ENCODE measurements at regions not wholly inside any gene's neighbourhood (a gene's known extent, or its start where the extent isn't known, plus 50 kb on each side); places are given as distances from the start of the nearest gene placed in this dataset.
"Not testable (repeated sequence)": the region's sequence is repeated elsewhere in the genome, so short reads cannot be mapped to it uniquely, and the experiment has no call there.

- Mint-ChIP-seq H3K36me3 (no peaks in the 10 kb centered on the region), H3K27ac (no peak overlapping the region), H3K9me3 (no peaks in the 10 kb centered on the region), H3K4me1 (no peaks in the 10 kb centered on the region), H3K27me3 (no peaks in the 10 kb centered on the region), H3K4me3 (no peak overlapping the region)
- ATAC-seq (replicated peaks) (peak in 1 of 2 donors; percentile 42), DNase-seq (no peak)
These were observed 129.1 kb downstream of the TNFRSF21 start for GRCh38 chr6:47180633-47181032.

- H3K27me3 Mint-ChIP-seq, result no peaks in the 10 kb centered on the region
- H3K27ac Mint-ChIP-seq, result no peak overlapping the region
- no peaks in the 10 kb centered on the region for H3K36me3 Mint-ChIP-seq
- no peak for DNase-seq
- H3K4me1 Mint-ChIP-seq, result no peaks in the 10 kb centered on the region
- no peaks in the 10 kb centered on the region for H3K9me3 Mint-ChIP-seq
- ATAC-seq (replicated peaks), result no peak
- no peak overlapping the region for H3K4me3 Mint-ChIP-seq
These were observed 130.4 kb downstream of the TNFRSF21 start for GRCh38 chr6:47179286-47179685.

GRCh38 chr6:47175656-47176055 lies 133.5 kb upstream of the ADGRF1 start:
- Mint-ChIP-seq H3K27me3 (no peaks in the 10 kb centered on the region), H3K9me3 (no peaks in the 10 kb centered on the region), H3K27ac (no peak overlapping the region), H3K4me3 (no peak overlapping the region), H3K36me3 (no peaks in the 10 kb centered on the region), H3K4me1 (no peaks in the 10 kb centered on the region)
- no peak for DNase-seq
- no peak for ATAC-seq (replicated peaks)

GRCh38 chr6:47174502-47175023 lies 132.4 kb upstream of the ADGRF1 start:
- Mint-ChIP-seq H3K9me3 (no peaks in the 10 kb centered on the region), H3K27ac (no peak overlapping the region), H3K27me3 (no peaks in the 10 kb centered on the region), H3K4me3 (no peak overlapping the region), H3K36me3 (no peaks in the 10 kb centered on the region), H3K4me1 (peaks cover 3 to 8% of the 10 kb centered on the region in 2 donors)
- DNase-seq (no peak), ATAC-seq (replicated peaks) (no peak)

- H3K27me3 Mint-ChIP-seq; H3K27ac Mint-ChIP-seq; H3K9me3 Mint-ChIP-seq; H3K4me3 Mint-ChIP-seq; ATAC-seq (replicated peaks); H3K4me1 Mint-ChIP-seq; DNase-seq; H3K36me3 Mint-ChIP-seq: not testable (repeated sequence)
These were observed 131.9 kb upstream of the ADGRF1 start for GRCh38 chr6:47174063-47174462.

DNA sequence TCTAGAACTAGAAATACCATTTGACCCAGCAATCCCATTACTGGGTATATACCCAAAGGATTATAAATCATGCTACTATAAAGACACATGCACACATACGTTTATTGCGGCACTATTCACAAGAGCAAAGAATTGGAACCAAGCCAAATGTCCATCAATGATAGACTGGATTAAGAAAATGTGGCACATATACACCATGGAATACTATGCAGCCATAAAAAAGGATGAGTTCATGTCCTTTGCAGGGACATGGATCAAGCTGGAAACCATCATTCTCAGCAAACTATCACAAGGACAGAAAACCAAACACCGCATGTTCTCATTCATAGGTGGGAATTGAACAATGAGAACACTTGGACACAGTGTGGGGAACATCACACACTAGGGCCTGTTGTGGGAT lies 131.0 kb upstream of the ADGRF1 start:
- H3K36me3 Mint-ChIP-seq; H3K4me3 Mint-ChIP-seq; ATAC-seq (replicated peaks); H3K9me3 Mint-ChIP-seq; H3K27me3 Mint-ChIP-seq; H3K4me1 Mint-ChIP-seq; H3K27ac Mint-ChIP-seq; DNase-seq: not testable (repeated sequence)

- Mint-ChIP-seq H3K4me3 (no peak overlapping the region), H3K4me1 (peaks cover 5 to 8% of the 10 kb centered on the region in 2 donors), H3K27me3 (no peaks in the 10 kb centered on the region), H3K9me3 (no peaks in the 10 kb centered on the region), H3K27ac (no peak overlapping the region), H3K36me3 (no peaks in the 10 kb centered on the region)
- DNase-seq (no peak), ATAC-seq (replicated peaks) (no peak)
These were observed 128.4 kb upstream of the ADGRF1 start for GRCh38 chr6:47170617-47170947.

DNA sequence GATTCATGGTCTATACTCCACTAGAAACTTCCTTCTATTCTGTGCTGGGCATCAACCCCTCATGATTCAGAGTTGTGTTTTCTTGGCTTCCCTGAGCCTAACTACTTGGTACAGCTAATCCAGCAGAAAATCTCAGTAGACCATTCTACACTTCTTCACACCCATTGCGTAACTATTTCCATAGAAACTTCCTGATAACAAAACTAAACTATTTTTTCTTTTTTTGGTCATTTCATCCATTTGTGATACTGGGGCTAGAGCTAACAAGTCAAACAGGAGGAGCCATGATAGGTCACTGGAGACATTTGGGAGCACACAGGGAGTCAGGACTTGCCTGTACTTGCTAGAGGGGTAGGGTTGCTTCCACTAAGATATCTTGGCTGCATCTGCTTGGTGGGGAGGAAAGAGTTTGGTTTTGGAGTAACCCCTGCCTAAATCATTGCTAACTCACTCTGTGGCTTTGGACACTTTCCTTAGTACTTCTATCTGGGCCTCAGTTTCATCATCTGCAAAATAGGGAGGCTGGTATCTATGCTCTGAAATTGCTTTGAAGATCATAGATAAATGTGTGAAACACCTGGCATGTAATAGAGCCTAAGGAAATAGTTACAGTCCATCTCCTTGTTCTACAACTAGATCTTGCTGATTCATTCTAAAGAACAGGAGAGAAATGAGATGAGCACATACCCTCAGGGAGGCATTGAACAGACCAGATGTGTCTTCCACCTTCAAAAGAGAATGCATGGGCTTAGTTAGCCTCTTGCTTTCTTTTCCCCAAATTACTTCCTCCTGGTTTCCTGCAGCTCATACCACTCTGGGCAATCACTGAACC lies 127.9 kb upstream of the ADGRF1 start:
- no peaks in the 10 kb centered on the region for H3K27me3 Mint-ChIP-seq
- no peak overlapping the region for H3K27ac Mint-ChIP-seq
- H3K4me1 Mint-ChIP-seq, result peaks cover 5 to 8% of the 10 kb centered on the region in 2 donors
- no peaks in the 10 kb centered on the region for H3K9me3 Mint-ChIP-seq
- no peak overlapping the region for H3K4me3 Mint-ChIP-seq
- H3K36me3 Mint-ChIP-seq, result no peaks in the 10 kb centered on the region
- ATAC-seq (replicated peaks) (no peak), DNase-seq (no peak)

GRCh38 chr6:47168180-47168579 lies 126.0 kb upstream of the ADGRF1 start:
- H3K36me3 Mint-ChIP-seq, result no peaks in the 10 kb centered on the region
- H3K4me3 Mint-ChIP-seq, result no peak overlapping the region
- ATAC-seq (replicated peaks) (no peak), DNase-seq (no peak)
- peaks cover 0 to 2% of the 10 kb centered on the region in 2 donors for H3K9me3 Mint-ChIP-seq
- no peaks in the 10 kb centered on the region for H3K27me3 Mint-ChIP-seq
- peaks cover 7 to 8% of the 10 kb centered on the region in 2 donors for H3K4me1 Mint-ChIP-seq
- H3K27ac Mint-ChIP-seq, result no peak overlapping the region

DNA sequence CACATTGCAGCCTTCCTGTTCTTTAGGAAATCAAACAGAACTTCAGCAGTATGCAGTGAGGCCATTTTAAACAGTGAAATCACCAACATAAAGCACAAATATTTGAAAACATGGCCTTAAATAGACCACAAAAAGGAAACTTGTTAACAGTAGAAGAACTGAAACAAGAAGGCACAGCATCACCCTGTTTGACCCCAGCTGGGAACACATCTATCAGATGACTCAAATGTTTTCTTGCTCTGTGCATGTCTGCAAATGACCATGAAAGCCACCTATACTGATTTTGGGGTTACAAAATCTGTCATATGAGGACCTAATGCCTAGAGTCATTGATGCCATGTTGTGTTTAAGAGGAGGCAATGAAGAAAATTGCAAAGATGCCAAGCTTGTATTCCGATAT lies 123.8 kb upstream of the ADGRF1 start:
- ATAC-seq (replicated peaks) (peak; percentile 84 to 91), DNase-seq (no peak)
- no peak overlapping the region for H3K27ac Mint-ChIP-seq
- peaks cover 0 to 2% of the 10 kb centered on the region in 2 donors for H3K9me3 Mint-ChIP-seq
- no peaks in the 10 kb centered on the region for H3K36me3 Mint-ChIP-seq
- no peaks in the 10 kb centered on the region for H3K27me3 Mint-ChIP-seq
- H3K4me3 Mint-ChIP-seq, result no peak overlapping the region
- peaks cover 11 to 14% of the 10 kb centered on the region in 2 donors for H3K4me1 Mint-ChIP-seq

DNA sequence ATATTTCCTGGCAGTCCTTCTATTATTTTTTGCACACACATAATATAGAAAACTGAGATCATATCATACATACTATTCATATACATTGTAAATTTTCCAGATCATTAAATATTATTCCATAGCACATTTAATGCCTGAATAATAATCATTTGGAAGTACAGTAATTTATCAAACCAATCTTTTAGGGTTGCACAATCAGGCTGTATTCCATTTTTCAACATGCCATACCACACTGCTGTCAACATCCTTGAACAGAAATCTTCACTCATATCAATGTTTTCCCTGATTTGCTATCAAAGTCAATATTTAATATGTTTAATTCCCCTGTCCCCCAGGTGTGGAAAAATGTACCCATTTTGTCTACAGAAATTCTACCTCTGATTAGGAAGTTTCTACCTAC lies 122.7 kb upstream of the ADGRF1 start:
- Mint-ChIP-seq H3K4me1 (peaks cover 6 to 11% of the 10 kb centered on the region in 2 donors), H3K36me3 (no peaks in the 10 kb centered on the region), H3K4me3 (no peak overlapping the region), H3K9me3 (peaks cover 0 to 2% of the 10 kb centered on the region in 2 donors), H3K27ac (no peak overlapping the region), H3K27me3 (no peaks in the 10 kb centered on the region)
- ATAC-seq (replicated peaks) (no peak), DNase-seq (no peak)

DNA sequence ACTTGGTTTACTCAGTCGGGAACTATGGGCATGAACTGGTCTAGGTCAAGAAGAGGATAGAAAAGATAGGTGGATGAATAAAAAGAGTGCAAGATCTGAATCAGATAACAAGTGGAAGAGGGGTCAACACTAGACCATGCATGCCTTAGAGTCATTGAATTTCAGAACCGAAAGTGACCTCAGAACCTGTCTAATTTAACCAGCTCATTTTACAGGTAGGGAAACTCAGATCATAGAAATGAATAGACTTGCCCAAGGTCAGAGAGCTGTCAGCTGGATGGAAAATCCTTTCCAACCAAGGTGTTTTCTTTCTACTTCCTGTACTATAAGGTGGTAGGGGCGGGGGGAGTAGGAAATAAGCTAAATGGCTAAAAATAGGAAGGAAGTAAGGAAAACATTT lies 121.4 kb upstream of the ADGRF1 start:
- ATAC-seq (replicated peaks) (no peak), DNase-seq (no peak)
- H3K4me3 Mint-ChIP-seq, result no peak overlapping the region
- H3K27me3 Mint-ChIP-seq, result no peaks in the 10 kb centered on the region
- H3K36me3 Mint-ChIP-seq, result no peaks in the 10 kb centered on the region
- H3K4me1 Mint-ChIP-seq, result peaks cover 5 to 11% of the 10 kb centered on the region in 2 donors
- peaks cover 0 to 2% of the 10 kb centered on the region in 2 donors for H3K9me3 Mint-ChIP-seq
- H3K27ac Mint-ChIP-seq, result no peak overlapping the region

- Mint-ChIP-seq H3K4me3 (no peak overlapping the region), H3K9me3 (peaks cover 0 to 2% of the 10 kb centered on the region in 2 donors), H3K4me1 (peaks cover 5 to 11% of the 10 kb centered on the region in 2 donors), H3K36me3 (no peaks in the 10 kb centered on the region), H3K27me3 (no peaks in the 10 kb centered on the region), H3K27ac (no peak overlapping the region)
- ATAC-seq (replicated peaks), result peak in 1 of 2 donors; percentile 38
- no peak for DNase-seq
These were observed 120.7 kb upstream of the ADGRF1 start for GRCh38 chr6:47162793-47163192.

- Mint-ChIP-seq H3K9me3 (peaks cover 0 to 2% of the 10 kb centered on the region in 2 donors), H3K4me3 (no peak overlapping the region), H3K27me3 (no peaks in the 10 kb centered on the region), H3K4me1 (peaks cover 5 to 11% of the 10 kb centered on the region in 2 donors), H3K27ac (no peak overlapping the region), H3K36me3 (no peaks in the 10 kb centered on the region)
- ATAC-seq (replicated peaks) (no peak), DNase-seq (no peak)
These were observed 120.1 kb upstream of the ADGRF1 start for GRCh38 chr6:47162231-47162630.

GRCh38 chr6:47161176-47161687 lies 119.1 kb upstream of the ADGRF1 start:
- peaks cover 5 to 11% of the 10 kb centered on the region in 2 donors for H3K4me1 Mint-ChIP-seq
- DNase-seq (no peak), ATAC-seq (replicated peaks) (peak; percentile 61 to 72)
- no peaks in the 10 kb centered on the region for H3K36me3 Mint-ChIP-seq
- peaks cover 0 to 2% of the 10 kb centered on the region in 2 donors for H3K9me3 Mint-ChIP-seq
- no peak overlapping the region for H3K27ac Mint-ChIP-seq
- no peaks in the 10 kb centered on the region for H3K27me3 Mint-ChIP-seq
- H3K4me3 Mint-ChIP-seq, result no peak overlapping the region
